Karpas-422 (cell line): ENCODE measurements at regions not wholly inside any gene's neighbourhood (a gene's known extent, or its start where the extent isn't known, plus 50 kb on each side); places are given as distances from the start of the nearest gene placed in this dataset.

Experiments
- DNase-seq: peaks from one replicate; pipeline ENCODE4 v3.0.0-alpha.2; 2015
- H2AFZ ChIP-seq: fragments of 200-600 bp; sonication (generic); 2 replicates; pipeline ENCODE4 v1.6.1; 2014; ENCODE audit warnings: antibody characterized with exemption, low read length, mixed read lengths
- H3K27ac ChIP-seq: fragments of 200-600 bp; sonication (generic); 2 replicates; pipeline ENCODE4 v1.5.1; 2014; ENCODE audit warnings: mild to moderate bottlenecking, low read length, moderate library complexity
- H3K27me3 ChIP-seq: fragments of 200-600 bp; sonication (generic); 2 replicates; pipeline ENCODE4 v1.6.1; 2014; ENCODE audit warnings: low read length, mixed read lengths
- H3K36me3 ChIP-seq: fragments of 200-600 bp; sonication (generic); 2 replicates; pipeline ENCODE4 v1.6.1; 2014; ENCODE audit warnings: low read length, mixed read lengths; ENCODE audit not compliant: insufficient read depth
- H3K4me1 ChIP-seq: fragments of 200-600 bp; sonication (generic); 2 replicates; pipeline ENCODE4 v1.6.1; 2014; ENCODE audit warnings: mild to moderate bottlenecking, low read length, mixed read lengths
- H3K4me2 ChIP-seq: fragments of 200-600 bp; sonication (generic); 2 replicates; pipeline ENCODE4 v1.6.1; 2014; ENCODE audit warnings: low read length, low read depth, mild to moderate bottlenecking; ENCODE audit not compliant: poor library complexity, severe bottlenecking
- H3K4me3 ChIP-seq: fragments of 200-600 bp; sonication (generic); 2 replicates; pipeline ENCODE4 v1.5.1; 2014; ENCODE audit warnings: mild to moderate bottlenecking, antibody characterized with exemption, low read length, mixed read lengths
- H3K79me2 ChIP-seq: fragments of 200-600 bp; sonication (generic); 2 replicates; pipeline ENCODE4 v1.6.1; 2014; ENCODE audit warnings: mild to moderate bottlenecking, low read length, mixed read lengths
- H3K9ac ChIP-seq: fragments of 200-600 bp; sonication (generic); 2 replicates; pipeline ENCODE4 v1.6.0; 2014; ENCODE audit warnings: low read length
- H3K9me2 ChIP-seq: fragments of 200-600 bp; sonication (generic), shearing (Covaris generic); replicated peaks from 2 replicates; pipeline ENCODE4 v1.6.0; 2014; ENCODE audit warnings: mild to moderate bottlenecking, low read length, moderate library complexity; ENCODE audit not compliant: insufficient read depth
- H3K9me3 ChIP-seq: fragments of 300-700, 200-600 bp; sonication (generic); 2 replicates; pipeline ENCODE4 v1.6.1; 2014; ENCODE audit warnings: low read length, mixed read lengths
- H4K20me1 ChIP-seq: fragments of 200-600 bp; sonication (generic); 2 replicates; pipeline ENCODE4 v1.6.1; 2014; ENCODE audit warnings: mild to moderate bottlenecking, antibody characterized with exemption, low read length, low read depth; ENCODE audit not compliant: insufficient read depth

GRCh38 chr12:116400636-116401372, 123.3 kb upstream of the MED13L start:
- Histone ChIP-seq H4K20me1 (no peaks in the 10 kb centered on the region), H3K4me2 (no peak overlapping the region), H3K36me3 (no peaks in the 10 kb centered on the region), H2AFZ (no peak overlapping the region), H3K9ac (no peak overlapping the region), H3K4me3 (no peak overlapping the region), H3K27me3 (no peaks in the 10 kb centered on the region), H3K9me3 (no peaks in the 10 kb centered on the region), H3K9me2 (no peaks in the 10 kb centered on the region), H3K27ac (no peak overlapping the region), H3K79me2 (no peaks in the 10 kb centered on the region), H3K4me1 (no peaks in the 10 kb centered on the region)
- no peak for DNase-seq

GRCh38 chr12:116401565-116401964, 124.1 kb upstream of the MED13L start:
- H2AFZ ChIP-seq = no peak overlapping the region
- no peaks in the 10 kb centered on the region for H3K4me1 ChIP-seq
- no peak overlapping the region for H3K27ac ChIP-seq
- no peak for DNase-seq
- no peak overlapping the region for H3K9ac ChIP-seq
- H4K20me1 ChIP-seq = no peaks in the 10 kb centered on the region
- no peak overlapping the region for H3K4me2 ChIP-seq
- H3K36me3 ChIP-seq = no peaks in the 10 kb centered on the region
- H3K9me3 ChIP-seq = no peaks in the 10 kb centered on the region
- no peaks in the 10 kb centered on the region for H3K27me3 ChIP-seq
- H3K79me2 ChIP-seq = no peaks in the 10 kb centered on the region
- no peaks in the 10 kb centered on the region for H3K9me2 ChIP-seq
- H3K4me3 ChIP-seq = no peak overlapping the region

GRCh38 chr12:116402163-116402939, 124.9 kb upstream of the MED13L start:
- Histone ChIP-seq H4K20me1 (no peaks in the 10 kb centered on the region), H3K36me3 (no peaks in the 10 kb centered on the region), H3K9ac (no peak overlapping the region), H3K4me2 (no peak overlapping the region), H3K4me3 (no peak overlapping the region), H3K27ac (no peak overlapping the region), H2AFZ (no peak overlapping the region), H3K4me1 (no peaks in the 10 kb centered on the region), H3K27me3 (no peaks in the 10 kb centered on the region), H3K79me2 (no peaks in the 10 kb centered on the region), H3K9me3 (no peaks in the 10 kb centered on the region), H3K9me2 (no peaks in the 10 kb centered on the region)
- DNase-seq = no peak

GRCh38 chr12:116403546-116403945, 126.1 kb upstream of the MED13L start:
- no peaks in the 10 kb centered on the region for H3K36me3 ChIP-seq
- no peak overlapping the region for H3K4me3 ChIP-seq
- no peaks in the 10 kb centered on the region for H4K20me1 ChIP-seq
- no peaks in the 10 kb centered on the region for H3K9me2 ChIP-seq
- H3K27me3 ChIP-seq = no peaks in the 10 kb centered on the region
- no peaks in the 10 kb centered on the region for H3K79me2 ChIP-seq
- H3K9me3 ChIP-seq = no peaks in the 10 kb centered on the region
- H3K9ac ChIP-seq = no peak overlapping the region
- no peaks in the 10 kb centered on the region for H3K4me1 ChIP-seq
- H3K4me2 ChIP-seq = no peak overlapping the region
- H3K27ac ChIP-seq = no peak overlapping the region
- DNase-seq = no peak
- no peak overlapping the region for H2AFZ ChIP-seq

GRCh38 chr12:116404247-116404646, 126.8 kb upstream of the MED13L start:
- H3K27ac ChIP-seq = no peak overlapping the region
- H3K9ac ChIP-seq = no peak overlapping the region
- H3K27me3 ChIP-seq = no peaks in the 10 kb centered on the region
- no peaks in the 10 kb centered on the region for H3K36me3 ChIP-seq
- no peak overlapping the region for H2AFZ ChIP-seq
- no peak overlapping the region for H3K4me2 ChIP-seq
- H3K4me3 ChIP-seq = no peak overlapping the region
- no peak for DNase-seq
- no peaks in the 10 kb centered on the region for H3K9me2 ChIP-seq
- no peaks in the 10 kb centered on the region for H3K79me2 ChIP-seq
- no peaks in the 10 kb centered on the region for H3K9me3 ChIP-seq
- no peaks in the 10 kb centered on the region for H3K4me1 ChIP-seq
- H4K20me1 ChIP-seq = no peaks in the 10 kb centered on the region

GRCh38 chr12:116404913-116405611, 127.6 kb upstream of the MED13L start:
- Histone ChIP-seq H3K4me2 (no peak overlapping the region), H4K20me1 (no peaks in the 10 kb centered on the region), H3K79me2 (no peaks in the 10 kb centered on the region), H3K36me3 (no peaks in the 10 kb centered on the region), H3K4me3 (no peak overlapping the region), H3K4me1 (no peaks in the 10 kb centered on the region), H2AFZ (no peak overlapping the region), H3K27me3 (no peaks in the 10 kb centered on the region), H3K9ac (no peak overlapping the region), H3K9me3 (no peaks in the 10 kb centered on the region), H3K9me2 (no peaks in the 10 kb centered on the region), H3K27ac (no peak overlapping the region)
- DNase-seq = no peak

- no peak overlapping the region for H3K4me2 ChIP-seq
- H3K79me2 ChIP-seq = no peaks in the 10 kb centered on the region
- no peak overlapping the region for H3K27ac ChIP-seq
- H4K20me1 ChIP-seq = no peaks in the 10 kb centered on the region
- no peaks in the 10 kb centered on the region for H3K9me2 ChIP-seq
- no peak overlapping the region for H3K4me3 ChIP-seq
- H3K27me3 ChIP-seq = no peaks in the 10 kb centered on the region
- H2AFZ ChIP-seq = no peak overlapping the region
- no peaks in the 10 kb centered on the region for H3K36me3 ChIP-seq
- H3K9ac ChIP-seq = no peak overlapping the region
- H3K4me1 ChIP-seq = no peaks in the 10 kb centered on the region
- H3K9me3 ChIP-seq = no peaks in the 10 kb centered on the region
- no peak for DNase-seq
Observed at GRCh38 chr12:116406529-116406928, 129.0 kb upstream of the MED13L start.

GRCh38 chr12:116408489-116409250, 131.2 kb upstream of the MED13L start:
- no peaks in the 10 kb centered on the region for H3K36me3 ChIP-seq
- H3K9me3 ChIP-seq = no peaks in the 10 kb centered on the region
- no peaks in the 10 kb centered on the region for H3K27me3 ChIP-seq
- H3K4me2 ChIP-seq = no peak overlapping the region
- H3K9me2 ChIP-seq = no peaks in the 10 kb centered on the region
- H2AFZ ChIP-seq = no peak overlapping the region
- H3K4me3 ChIP-seq = no peak overlapping the region
- H3K27ac ChIP-seq = no peak overlapping the region
- no peaks in the 10 kb centered on the region for H3K79me2 ChIP-seq
- no peaks in the 10 kb centered on the region for H4K20me1 ChIP-seq
- H3K4me1 ChIP-seq = no peaks in the 10 kb centered on the region
- no peak for DNase-seq
- H3K9ac ChIP-seq = no peak overlapping the region
